ENCODE measurements at regions not wholly inside any gene's neighbourhood (a gene's known extent, or its start where the extent isn't known, plus 50 kb on each side); places are given as distances from the start of the nearest gene placed in this dataset.
A peak's percentile ranks its signal among the peaks of the same experiment; 100 is the strongest.

DNA sequence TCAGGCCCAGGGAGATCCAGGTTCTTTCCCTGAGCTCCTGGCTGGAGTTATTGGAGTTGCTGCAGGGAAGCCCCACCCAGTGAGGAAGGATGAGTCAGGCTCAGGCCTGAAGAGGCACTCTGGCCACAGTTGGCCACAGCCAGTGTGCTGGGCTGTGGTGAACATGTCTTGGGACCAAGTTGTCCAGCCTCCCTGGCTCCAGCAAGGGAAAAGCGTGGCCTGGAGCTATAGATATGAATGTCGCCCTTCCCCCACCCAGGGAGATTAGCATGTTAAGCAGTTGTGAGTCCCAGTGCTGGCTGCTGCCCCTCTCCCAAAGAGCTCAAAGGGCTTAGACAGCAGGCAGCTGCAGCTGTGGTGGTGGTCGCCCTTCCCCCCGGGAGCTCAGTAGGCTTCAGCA, 963.2 kb downstream of the ROBO2 start:
- DNase-seq, result peak; percentile 30

GRCh38 chr3:78004571-78004970, 964.7 kb downstream of the ROBO2 start:
- no peak for DNase-seq

DNA sequence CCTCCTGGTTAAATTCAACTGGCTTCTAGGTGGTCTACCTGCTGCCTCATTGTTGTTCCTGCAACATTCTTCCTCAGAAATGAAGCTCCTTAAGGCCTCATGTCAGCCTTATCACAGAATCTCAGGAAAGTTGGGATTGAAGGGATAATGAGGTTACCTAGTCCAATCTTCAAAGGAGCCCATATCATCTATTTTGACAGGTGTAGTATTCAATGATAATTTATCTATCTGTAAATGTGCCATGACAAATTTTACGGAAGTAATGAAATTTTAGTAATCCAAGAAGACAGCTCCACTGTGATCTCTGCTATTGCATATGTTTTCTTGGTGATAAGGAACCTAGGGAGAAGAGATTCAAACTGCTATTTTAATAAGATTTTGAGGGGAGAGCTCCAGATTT, 973.8 kb downstream of the ROBO2 start:
- no peak for DNase-seq

- no peak for DNase-seq
Measured at GRCh38 chr3:78015856-78016255, 976.0 kb downstream of the ROBO2 start.

DNA sequence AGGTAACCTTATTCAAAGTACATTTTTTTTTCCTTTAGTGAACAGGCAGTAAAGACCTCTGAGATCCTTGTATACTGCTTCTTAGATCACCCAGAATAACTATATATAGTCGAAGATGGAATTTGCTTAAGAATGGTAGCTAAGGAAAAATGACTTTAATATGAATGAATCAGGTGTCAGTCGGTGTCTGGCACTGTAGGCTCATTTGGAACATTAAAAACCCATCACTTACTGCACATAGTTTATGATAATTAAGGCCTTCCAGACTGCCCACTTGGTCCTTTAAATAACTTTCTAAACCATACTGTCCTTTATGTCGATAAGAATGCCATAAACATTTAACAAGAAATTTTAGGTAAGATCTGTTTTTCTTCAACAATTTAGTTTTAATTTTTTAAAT, 981.8 kb downstream of the ROBO2 start:
- no peak for DNase-seq

DNA sequence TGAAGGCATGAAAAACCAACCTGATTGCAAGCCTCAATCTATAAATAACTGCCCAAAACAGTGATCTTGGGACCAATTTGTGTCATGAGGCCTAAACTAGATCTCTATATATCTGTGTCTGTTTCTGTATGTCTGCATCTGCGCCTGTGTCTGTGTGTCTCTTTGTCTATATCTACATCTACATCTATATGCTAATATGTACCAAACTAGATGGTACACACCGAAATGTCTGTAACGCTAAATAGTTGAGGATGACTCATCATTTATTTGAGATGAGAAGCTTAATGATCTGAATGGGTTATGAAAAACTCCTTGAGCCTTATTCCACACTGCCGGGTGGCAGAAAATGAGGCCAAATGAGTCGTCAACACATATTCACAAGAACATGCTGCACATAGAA, 982.3 kb downstream of the ROBO2 start:
- DNase-seq, result no peak

GRCh38 chr3:78023257-78023656, 983.4 kb downstream of the ROBO2 start:
- DNase-seq, result no peak

DNA sequence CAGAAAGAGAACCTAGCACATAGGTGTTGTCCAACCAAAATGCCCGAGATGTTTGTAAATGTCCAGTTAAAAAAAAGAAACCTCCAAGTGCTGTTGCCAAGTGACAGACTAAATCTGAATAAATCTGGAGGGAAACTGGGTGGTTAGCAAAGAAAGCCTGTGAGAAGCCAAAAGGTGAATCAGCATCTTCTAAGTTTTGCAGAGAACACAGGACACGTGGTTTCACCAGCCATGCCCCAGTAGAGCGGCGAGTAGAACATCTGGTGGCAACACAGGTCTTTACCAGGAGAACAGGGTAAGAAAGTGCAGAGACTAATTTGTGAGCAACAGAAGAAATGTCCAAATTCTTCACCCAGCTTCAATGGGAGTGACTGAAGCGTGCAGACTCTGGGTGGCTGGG, 986.0 kb downstream of the ROBO2 start:
- DNase-seq, result no peak

- peak; percentile 7 for DNase-seq
Measured at GRCh38 chr3:78026318-78026828, 986.5 kb downstream of the ROBO2 start.

GRCh38 chr3:78029775-78030174, 989.9 kb downstream of the ROBO2 start:
- DNase-seq, result no peak

GRCh38 chr3:78035131-78035641, 995.3 kb downstream of the ROBO2 start:
- no peak for DNase-seq

DNA sequence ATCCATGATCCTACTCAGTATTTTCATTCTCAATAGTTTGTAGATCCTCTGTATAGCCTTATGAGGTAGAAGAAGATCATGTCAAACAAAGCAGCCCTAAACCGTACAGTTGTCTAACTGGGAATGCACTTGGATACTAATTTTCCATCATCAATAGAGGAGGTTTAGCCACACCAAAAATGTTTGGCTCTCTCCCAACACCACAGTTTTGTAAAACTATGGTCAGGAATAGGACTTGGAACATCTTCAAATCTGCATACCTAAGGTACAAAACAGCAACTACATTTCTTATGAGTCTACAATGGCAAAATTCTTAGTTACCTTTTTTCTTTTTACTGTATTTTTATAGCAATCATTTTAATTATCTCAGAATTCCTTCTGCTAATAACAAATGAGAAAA, 1001.6 kb downstream of the ROBO2 start:
- peak; percentile 46 for DNase-seq

DNA sequence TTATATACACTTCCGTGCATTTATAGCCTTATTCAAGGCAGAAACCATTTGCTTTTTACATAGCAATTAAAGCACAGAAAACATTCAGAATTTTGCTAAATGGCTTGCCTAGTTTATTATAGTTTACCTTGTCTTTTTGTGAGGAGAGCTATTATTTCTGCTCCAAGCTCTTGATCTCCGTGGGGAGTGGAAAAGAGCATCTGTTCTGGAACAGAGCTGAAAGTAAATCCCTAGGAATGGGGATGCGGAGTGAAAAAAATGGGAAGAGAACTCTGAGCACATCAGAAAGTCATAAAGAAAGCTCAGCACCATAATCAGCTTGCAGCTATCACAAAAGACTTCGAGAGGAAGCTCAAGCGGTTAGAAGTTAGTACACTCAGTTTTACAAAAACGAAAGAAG, 1006.7 kb downstream of the ROBO2 start:
- no peak for DNase-seq

GRCh38 chr3:78048698-78049097, 1008.8 kb downstream of the ROBO2 start:
- no peak for DNase-seq

GRCh38 chr3:78049521-78049920, 1009.6 kb downstream of the ROBO2 start:
- DNase-seq, result no peak

DNA sequence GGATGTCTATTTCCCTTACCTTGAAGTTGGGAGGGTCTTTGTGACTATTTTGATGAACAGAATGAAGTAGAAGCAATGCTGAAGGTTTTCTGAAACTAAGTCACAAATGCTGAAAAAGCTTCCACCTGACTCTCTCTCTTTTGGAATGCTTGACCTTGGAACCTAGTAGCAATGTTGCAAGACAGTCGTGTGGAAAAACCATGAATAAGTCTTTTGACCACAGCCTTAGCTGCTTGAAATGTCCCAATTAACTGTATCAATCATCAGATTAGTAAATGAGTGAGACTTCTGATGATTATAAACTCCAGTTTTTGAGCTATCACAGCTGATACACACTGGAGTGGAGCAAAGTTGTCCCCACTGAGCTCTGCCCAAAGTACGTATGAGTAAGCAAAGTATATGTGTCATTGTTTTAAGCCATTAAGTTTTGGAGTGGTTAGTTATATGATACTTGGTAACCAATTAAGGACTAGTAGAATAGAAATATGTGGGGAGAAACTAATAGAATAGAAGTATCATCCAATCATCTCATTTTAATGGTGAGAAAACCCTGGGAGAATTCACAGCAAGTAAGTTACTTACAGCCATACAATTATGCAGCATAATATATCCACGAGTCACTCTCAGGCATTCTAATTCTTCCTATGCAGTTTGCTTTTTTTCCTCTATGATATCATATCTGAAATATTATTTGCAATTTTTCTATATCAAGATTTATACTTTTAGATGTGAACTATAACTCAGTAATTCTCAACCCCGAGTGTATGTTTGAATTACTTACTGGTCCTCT, 1010.6 kb downstream of the ROBO2 start:
- peak; percentile 87 for DNase-seq

- DNase-seq, result no peak
Measured at GRCh38 chr3:78052746-78053145, 1012.8 kb downstream of the ROBO2 start.

- DNase-seq, result no peak
Measured at GRCh38 chr3:78066287-78066686, 1026.4 kb downstream of the ROBO2 start.

DNA sequence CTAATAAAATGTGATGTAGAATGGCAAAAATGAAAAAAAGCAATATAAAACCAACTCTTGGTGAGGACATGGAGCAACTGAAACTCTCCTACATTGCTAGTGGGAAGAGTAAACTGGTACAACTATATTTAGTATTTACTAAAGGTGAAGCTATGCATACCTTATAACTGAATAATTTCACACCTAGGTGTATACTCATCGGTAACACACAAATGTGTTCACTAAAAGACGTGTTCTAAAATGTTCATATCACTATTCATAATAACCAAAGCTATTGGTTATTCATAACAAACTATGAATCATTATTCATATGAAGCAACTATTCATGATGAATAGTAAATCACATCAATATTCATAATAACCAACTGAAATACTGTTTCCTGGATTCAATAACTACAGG, 1030.3 kb downstream of the ROBO2 start:
- no peak for DNase-seq

- DNase-seq, result no peak
Measured at GRCh38 chr3:78076379-78076778, 1036.5 kb downstream of the ROBO2 start.

DNA sequence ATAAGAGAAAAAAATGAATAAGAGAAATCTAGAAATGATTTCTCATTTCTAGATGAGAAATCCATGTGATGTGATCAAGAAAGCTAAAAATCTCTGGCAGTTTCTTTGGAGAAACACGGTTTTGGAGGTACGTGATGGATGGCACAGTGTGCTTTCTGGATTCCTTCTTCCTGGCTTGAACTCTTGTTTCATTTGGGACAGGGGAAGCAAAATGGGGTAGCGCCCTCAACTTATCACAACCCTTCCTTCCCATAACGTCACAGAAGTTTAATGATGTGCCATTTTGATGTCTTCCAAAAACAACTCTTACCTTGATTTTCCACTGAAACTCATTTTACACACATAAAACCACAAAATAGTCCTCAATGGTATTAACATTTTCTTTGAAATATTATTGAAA, 1037.3 kb downstream of the ROBO2 start:
- DNase-seq, result no peak

DNA sequence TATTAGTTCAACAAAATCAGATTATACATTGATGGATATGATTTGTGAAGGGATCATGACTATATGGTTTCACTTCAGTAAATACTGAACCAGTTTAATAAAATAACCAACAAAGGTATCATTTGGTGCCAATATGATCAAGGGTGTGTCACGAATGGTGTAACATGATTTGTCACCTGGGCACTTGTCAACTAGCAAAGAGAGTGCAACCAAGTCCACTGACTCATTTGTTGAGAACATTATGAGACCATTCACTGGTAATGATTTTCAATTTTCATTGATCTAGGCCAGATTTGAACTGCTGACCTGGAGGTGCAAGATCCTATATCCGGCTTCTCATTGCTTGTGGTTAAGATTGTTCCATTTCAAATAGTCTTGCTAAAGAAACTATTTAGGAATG, 1037.9 kb downstream of the ROBO2 start:
- DNase-seq, result no peak

DNA sequence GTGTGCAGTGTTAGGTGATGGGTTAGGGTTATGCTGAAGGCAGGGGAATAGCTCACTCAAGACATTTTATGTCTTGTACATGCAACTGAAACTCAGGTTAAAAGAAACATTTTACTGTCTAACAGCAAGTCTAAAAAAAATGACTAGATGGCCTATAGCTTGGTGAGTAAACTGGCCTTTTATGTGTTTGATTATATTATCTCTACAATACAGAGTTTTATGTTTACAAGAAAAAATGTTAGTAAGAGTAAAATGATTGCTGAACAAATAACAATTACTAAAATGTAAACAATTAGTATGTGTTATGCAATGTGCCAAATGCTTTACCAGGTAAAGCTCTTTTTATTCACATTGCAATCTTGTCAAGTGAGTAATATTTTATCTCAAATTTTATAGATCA, 1039.6 kb downstream of the ROBO2 start:
- no peak for DNase-seq

GRCh38 chr3:78086150-78086549, 1046.3 kb downstream of the ROBO2 start:
- DNase-seq, result peak; percentile 81

DNA sequence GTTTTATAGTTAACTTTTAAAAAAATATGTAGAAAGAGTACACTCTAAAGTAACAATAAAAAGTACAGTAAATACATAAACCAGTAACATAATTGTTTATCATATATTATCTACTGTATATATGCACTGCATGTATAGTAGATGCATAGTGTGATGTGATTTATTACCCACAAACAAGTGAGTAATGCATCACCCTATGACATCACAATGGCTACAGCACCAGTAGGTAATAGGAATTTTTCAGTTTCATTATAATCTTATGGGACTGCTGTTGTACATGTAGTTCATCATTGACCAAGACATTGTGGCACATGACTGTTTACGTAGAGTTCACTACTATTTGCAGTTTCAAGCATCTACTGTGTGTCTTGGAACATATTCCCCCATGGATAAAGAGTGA, 1047.2 kb downstream of the ROBO2 start:
- DNase-seq, result no peak
